Endothelial cell of umbilical vein (primary cell): ENCODE measurements at regions not wholly inside any gene's neighbourhood (a gene's known extent, or its start where the extent isn't known, plus 50 kb on each side); places are given as distances from the start of the nearest gene placed in this dataset.

Source experiments
- BruUV-seq: library from RNA; stranded (reverse); fragments of 400-500 nt; replicated peaks from 2 replicates; lab custom pipeline; 2021; lab: Mats Ljungman, UMichigan
- CTCF ChIA-PET: fragments of 300-600, 350-600 bp; sonication (Branson Sonifier 250); formaldehyde crosslinking; loops from one replicate; lab custom pipeline; 2021; ENCODE audit warnings: antibody characterized with exemption, inconsistent platforms; lab: Charles Lee
- POLR2A ChIA-PET: fragments of 300-600, 350-600 bp; sonication (Branson Sonifier 250); formaldehyde crosslinking; loops from one replicate; lab custom pipeline; 2021; ENCODE audit warnings: antibody characterized with exemption, inconsistent platforms; lab: Charles Lee
- DNase-seq: peaks from one replicate; pipeline ENCODE4 v3.0.0-alpha.2; 2011; ENCODE audit warnings: low read depth, low spot score
- FAIRE-seq: peaks from 2 replicates; lab custom pipeline; 2011; peaks lifted over from hg19 to GRCh38; lab: Jason Lieb, UNC
- H2AFZ ChIP-seq: 2 replicates; pipeline ENCODE4 v1.6.0; 2012; ENCODE audit warnings: low read depth, low read length, control low read depth, inconsistent platforms
- H3K27ac ChIP-seq: 2 replicates; pipeline ENCODE4 v1.5.1; 2011; ENCODE audit warnings: low read depth, mild to moderate bottlenecking, control low read depth, low read length, moderate library complexity; ENCODE audit not compliant: insufficient read depth
- H3K27me3 ChIP-seq, 2 experiments: 2 replicates each; pipeline versions ENCODE4 v1.6.0 to v1.6.1; 2011; ENCODE audit warnings: low read length in 2 of 2, mixed read lengths in 1 of 2; ENCODE audit not compliant: control insufficient read depth in 2 of 2, insufficient read depth in 2 of 2
- H3K36me3 ChIP-seq, 2 experiments: 2 replicates in 1 of 2; 3 replicates in 1 of 2; pipeline ENCODE4 v1.5.1; 2011; ENCODE audit warnings: low read length in 2 of 2, mild to moderate bottlenecking in 1 of 2, moderate library complexity in 1 of 2; ENCODE audit not compliant: control insufficient read depth in 2 of 2, insufficient read depth in 2 of 2; ENCODE audit errors: extremely low read depth in 1 of 2
- H3K4me1 ChIP-seq: 3 replicates; pipeline ENCODE4 v1.5.1; 2011; ENCODE audit warnings: mild to moderate bottlenecking, low read length; ENCODE audit not compliant: control insufficient read depth, insufficient read depth; ENCODE audit errors: extremely low read depth
- H3K4me2 ChIP-seq: 2 replicates; pipeline ENCODE4 v1.6.1; 2011; ENCODE audit warnings: low read length, control low read depth, mixed read lengths; ENCODE audit not compliant: insufficient read depth
- H3K4me3 ChIP-seq, 3 experiments: fragments of 200-600 bp in 1 of 3; sonication (generic), shearing (Covaris generic) in 1 of 3; replicated peaks in 1 of 3; 2 replicates each; pipeline ENCODE4 v1.5.1; 2011 to 2016; ENCODE audit warnings: control low read depth in 3 of 3, low read length in 3 of 3, mild to moderate bottlenecking in 2 of 3, inconsistent platforms in 1 of 3, low read depth in 1 of 3, moderate library complexity in 1 of 3; ENCODE audit not compliant: insufficient read depth in 1 of 3
- H3K79me2 ChIP-seq: 2 replicates; pipeline ENCODE4 v1.6.0; 2012; ENCODE audit warnings: low read length, inconsistent platforms; ENCODE audit not compliant: control insufficient read depth, insufficient read depth
- H3K9ac ChIP-seq: replicated peaks from 2 replicates; pipeline ENCODE3; 2011; ENCODE audit warnings: low read length, control low read depth; ENCODE audit not compliant: insufficient read depth; ENCODE audit errors: extremely low read depth
- H3K9me1 ChIP-seq: replicated peaks from 3 replicates; pipeline ENCODE4 v1.6.0; 2011; ENCODE audit warnings: mild to moderate bottlenecking, low read length; ENCODE audit not compliant: control insufficient read depth, insufficient read depth; ENCODE audit errors: extremely low read depth
- H3K9me3 ChIP-seq: replicated peaks from 2 replicates; pipeline ENCODE4 v1.5.1; 2012; ENCODE audit warnings: low read length, inconsistent platforms; ENCODE audit not compliant: control insufficient read depth, insufficient read depth
- H4K20me1 ChIP-seq: replicated peaks from 2 replicates; pipeline ENCODE3; 2011; ENCODE audit warnings: mild to moderate bottlenecking, low read length; ENCODE audit not compliant: control insufficient read depth, insufficient read depth; ENCODE audit errors: extremely low read depth
- CTCF ChIP-seq, 2 donors: IDR thresholded peaks; 1 replicate in 1 of 2; 2 replicates in 1 of 2; pipeline ENCODE4 v1.5.1; 2011; ENCODE audit warnings: low read length in 2 of 2, mild to moderate bottlenecking in 2 of 2, moderate library complexity in 2 of 2, control low read depth in 1 of 2, inconsistent platforms in 1 of 2, low read depth in 1 of 2; ENCODE audit not compliant: insufficient read depth in 1 of 2; ENCODE audit errors: extremely low read depth in 1 of 2
- EZH2 ChIP-seq: IDR thresholded peaks from 2 replicates; pipeline ENCODE4 v1.6.1; 2012; ENCODE audit warnings: borderline replicate concordance, low read depth, mild to moderate bottlenecking, moderate library complexity, low read length, inconsistent platforms; ENCODE audit not compliant: severe bottlenecking
- FOS ChIP-seq: IDR thresholded peaks from 2 replicates; pipeline ENCODE4 v1.6.1; 2011; ENCODE audit warnings: mild to moderate bottlenecking, low read length, moderate library complexity, borderline replicate concordance; ENCODE audit not compliant: insufficient read depth
- GATA2 ChIP-seq: IDR thresholded peaks from 2 replicates; pipeline ENCODE4 v1.7.0; 2011; ENCODE audit warnings: low read depth, mild to moderate bottlenecking, moderate library complexity, mixed read lengths, low read length; ENCODE audit not compliant: insufficient read length, insufficient read depth
- JUN ChIP-seq: IDR thresholded peaks from 2 replicates; pipeline ENCODE4 v1.6.1; 2011; ENCODE audit warnings: borderline replicate concordance, low read depth; ENCODE audit not compliant: insufficient read length, insufficient read depth
- MYC ChIP-seq: IDR thresholded peaks from one replicate; pipeline ENCODE4 v1.6.1; 2011; ENCODE audit warnings: mild to moderate bottlenecking, low read depth, low read length
- POLR2A ChIP-seq: IDR thresholded peaks from 2 replicates; pipeline ENCODE4 v1.6.1; 2012; ENCODE audit warnings: low read depth, mild to moderate bottlenecking, control low read depth, low read length
- POLR2AphosphoS5 ChIP-seq: IDR thresholded peaks from 2 replicates; pipeline ENCODE4 v1.6.1; 2012; ENCODE audit warnings: low read depth, mild to moderate bottlenecking, control low read depth, low read length, moderate library complexity; ENCODE audit not compliant: insufficient read depth
- dilution Hi-C: fragments of 300-500 bp; cut with MboI; formaldehyde crosslinking; loops from one replicate; pipeline ENCODE4 v1.15.0; 2019; ENCODE audit warnings: low sequenced_read_pairs; ENCODE audit not compliant: extremely low pct_ligation_motif_present
- intact Hi-C: fragments of 100-400 bp; cut with micrococcal nuclease; formaldehyde crosslinking; loops from one replicate; pipeline ENCODE4 v1.10.0; 2022
- TF ChIP-seq, protein P1 (sequence below): IDR thresholded peaks from 2 replicates; pipeline ENCODE4 v1.6.1; 2011; ENCODE audit not compliant: insufficient read depth, insufficient read length

DNA sequence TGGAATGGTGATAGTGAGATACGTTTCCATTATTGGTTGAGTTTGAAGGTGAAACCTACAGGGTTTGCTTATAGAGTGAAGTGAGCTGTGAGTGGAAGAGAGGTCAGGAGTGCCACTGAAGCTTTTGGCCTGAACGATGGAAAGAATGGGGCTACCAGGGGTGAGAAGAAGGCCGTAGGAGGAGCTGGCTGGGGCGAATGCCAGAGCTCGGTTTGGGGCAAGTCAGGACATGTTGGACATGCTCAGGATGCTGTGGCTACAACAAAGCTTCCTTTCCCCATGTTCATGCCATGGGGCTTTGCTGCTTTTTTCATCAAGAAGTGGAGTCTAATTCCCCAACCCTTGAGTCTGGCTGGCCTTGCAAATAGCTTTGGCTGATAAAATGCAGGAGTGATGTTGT lies 253.7 kb downstream of the GLRX3 start:
- H3K4me1 ChIP-seq = no peaks in the 10 kb centered on the region
- H3K4me2 ChIP-seq = no peak overlapping the region
- no peak overlapping the region for H3K27ac ChIP-seq
- H3K9me1 ChIP-seq = no peaks in the 10 kb centered on the region
- CTCF ChIA-PET = no interaction called here
- TF ChIP-seq GATA2 = no peak
- TF ChIP-seq, protein P1, sequence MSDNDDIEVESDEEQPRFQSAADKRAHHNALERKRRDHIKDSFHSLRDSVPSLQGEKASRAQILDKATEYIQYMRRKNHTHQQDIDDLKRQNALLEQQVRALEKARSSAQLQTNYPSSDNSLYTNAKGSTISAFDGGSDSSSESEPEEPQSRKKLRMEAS = no peak
- no peak for TF ChIP-seq MYC
- no peak for TF ChIP-seq POLR2A
- no peak for TF ChIP-seq JUN
- TF ChIP-seq EZH2 = no peak
- TF ChIP-seq FOS = no peak
- TF ChIP-seq CTCF (IDR thresholded peaks at IDR 0.05; ENCODE audit: extremely low read depth in 1 of 2, insufficient read depth in 1 of 2, low read depth in 1 of 2, low read length in 2 of 2) = no peak
- no peak for TF ChIP-seq POLR2AphosphoS5
- intact Hi-C loops = no loop called here
- H3K9me3 ChIP-seq = peaks cover 3% of the 10 kb centered on the region
- no peak for DNase-seq
- POLR2A ChIA-PET = no interaction called here
- H3K79me2 ChIP-seq = no peaks in the 10 kb centered on the region
- H3K27me3 ChIP-seq = no peaks in the 10 kb centered on the region
- H3K4me3 ChIP-seq = no peak overlapping the region
- H3K9ac ChIP-seq = no peak overlapping the region
- no TSS peak for BruUV-seq
- H4K20me1 ChIP-seq = no peaks in the 10 kb centered on the region
- no peak overlapping the region for H2AFZ ChIP-seq
- no peak for FAIRE-seq
- dilution Hi-C loops = no loop called here
- no peaks in the 10 kb centered on the region for H3K36me3 ChIP-seq
